HepG2 (cell line): ENCODE measurements at regions not wholly inside any gene's neighbourhood (a gene's known extent, or its start where the extent isn't known, plus 50 kb on each side); places are given as distances from the start of the nearest gene placed in this dataset.

Source experiments
- ATAC-seq: fragments of 200-7000 bp; cut with Tn5 transposase; 3 replicates; pipeline ENCODE4 v1.9.1; 2020; ENCODE audit warnings: mild to moderate bottlenecking, moderate library complexity
- BruUV-seq: library from RNA; stranded (reverse); fragments of 400-500 nt; replicated peaks from 2 replicates; lab custom pipeline; 2021; lab: Mats Ljungman, UMichigan
- CTCF ChIA-PET: fragments of 300-600 bp; formaldehyde crosslinking; extraction: SDS; loops from one replicate; lab custom pipeline; 2021; ENCODE audit warnings: low total read pairs, inconsistent platforms, low intra/inter-chr PET ratio; lab: Yijun Ruan, JAX
- POLR2A ChIA-PET: fragments of 350-600 bp; sonication (Branson Sonifier 250); formaldehyde crosslinking; loops from one replicate; lab custom pipeline; 2020; ENCODE audit warnings: antibody characterized with exemption, inconsistent platforms; lab: Yijun Ruan, JAX
- DNase-seq: peaks from one replicate; pipeline ENCODE4 v3.0.0-alpha.2; 2015; ENCODE audit warnings: low spot score
- FAIRE-seq: peaks from 3 replicates; lab custom pipeline; 2011; peaks lifted over from hg19 to GRCh38; lab: Jason Lieb, UNC
- H2AFZ ChIP-seq: one replicate; pipeline ENCODE4 v1.6.1; 2011; ENCODE audit warnings: low read length, inconsistent platforms
- H3K27ac ChIP-seq: fragments of 300-600 bp; 3 replicates; pipeline ENCODE4 v1.8.0; 2011; ENCODE audit warnings: mixed run types, mild to moderate bottlenecking, mixed read lengths, low read length, inconsistent platforms; ENCODE audit not compliant: insufficient read depth; ENCODE audit errors: extremely low read length
- H3K27me3 ChIP-seq, 2 experiments: fragments of 200-600 bp in 1 of 2; 2 replicates in 1 of 2; 3 replicates in 1 of 2; pipeline versions ENCODE4 v1.6.0 to v1.8.0; 2011; ENCODE audit warnings: low read length in 2 of 2, mild to moderate bottlenecking in 2 of 2, moderate library complexity in 2 of 2, inconsistent platforms in 1 of 2; ENCODE audit not compliant: insufficient read depth in 2 of 2, control insufficient read depth in 1 of 2
- H3K36me3 ChIP-seq, 2 experiments: fragments of 200-600 bp in 1 of 2; replicated peaks in 1 of 2; 2 replicates in 1 of 2; 3 replicates in 1 of 2; pipeline versions ENCODE4 v1.5.1 to v1.8.0; 2011; ENCODE audit warnings: low read length in 2 of 2, inconsistent platforms in 1 of 2; ENCODE audit not compliant: insufficient read depth in 2 of 2, control insufficient read depth in 1 of 2
- H3K4me1 ChIP-seq: 2 replicates; pipeline ENCODE4 v1.5.1; 2012; ENCODE audit warnings: low read length, inconsistent platforms; ENCODE audit not compliant: insufficient read depth
- H3K4me2 ChIP-seq: 2 replicates; pipeline ENCODE4 v1.6.0; 2011; ENCODE audit warnings: low read depth, low read length, inconsistent platforms
- H3K4me3 ChIP-seq, 3 experiments: fragments of 200-600 bp in 1 of 3; sonication (generic), shearing (Covaris generic) in 1 of 3; replicated peaks in 1 of 3; 2 replicates each; pipeline ENCODE4 v1.5.1; 2011 to 2016; ENCODE audit warnings: low read length in 3 of 3, inconsistent platforms in 2 of 3, low read depth in 2 of 3, mild to moderate bottlenecking in 2 of 3, control low read depth in 1 of 3, mixed read lengths in 1 of 3; ENCODE audit not compliant: insufficient read depth in 1 of 3
- H3K79me2 ChIP-seq: one replicate; pipeline ENCODE4 v1.6.1; 2011; ENCODE audit warnings: low read length, inconsistent platforms; ENCODE audit not compliant: insufficient read depth
- H3K9ac ChIP-seq: 2 replicates; pipeline ENCODE4 v1.6.0; 2011; ENCODE audit warnings: mild to moderate bottlenecking, low read depth, low read length, inconsistent platforms; ENCODE audit not compliant: insufficient read depth
- H3K9me3 ChIP-seq: 2 replicates; pipeline ENCODE4 v1.5.1; 2012; ENCODE audit warnings: mild to moderate bottlenecking, low read length
- H4K20me1 ChIP-seq: 2 replicates; pipeline ENCODE4 v1.6.0; 2011; ENCODE audit warnings: inconsistent platforms, mild to moderate bottlenecking, low read length, moderate library complexity; ENCODE audit not compliant: insufficient read depth
- ELF1 ChIP-seq: sonication (generic); formaldehyde crosslinking; IDR thresholded peaks from 2 replicates; pipeline ENCODE4 v1.4.0; 2020; ENCODE audit warnings: missing genetic modification reagents
- HDAC6 ChIP-seq: fragments of 200-600 bp; sonication (generic); IDR thresholded peaks from 2 replicates; pipeline ENCODE4 v1.7.0; 2017; ENCODE audit warnings: mild to moderate bottlenecking, antibody characterized with exemption, low read length, low read depth
- KDM3A ChIP-seq: IDR thresholded peaks from 2 replicates; pipeline ENCODE4 v1.6.1; 2018; ENCODE audit warnings: low read depth, missing compliant biosample characterization
- SP140L ChIP-seq: sonication (generic); formaldehyde crosslinking; IDR thresholded peaks from 2 replicates; pipeline ENCODE4 v1.4.0; 2020; ENCODE audit warnings: missing genetic modification reagents, borderline replicate concordance
- TAF15 ChIP-seq: fragments of 200-400 bp; formaldehyde crosslinking; IDR thresholded peaks from one replicate; pipeline ENCODE4 v1.6.1; 2018; ENCODE audit warnings: mild to moderate bottlenecking, low read depth, low read length; ENCODE audit not compliant: poor library complexity, severe bottlenecking
- TP53 ChIP-seq: sonication (generic); formaldehyde crosslinking; conservative IDR thresholded peaks from 2 replicates; pipeline ENCODE4 v1.4.0; 2020; ENCODE audit warnings: missing genetic modification reagents
- U2AF2 ChIP-seq: fragments of 200-400 bp; formaldehyde crosslinking; IDR thresholded peaks from 2 replicates; pipeline ENCODE4 v1.6.1; 2017; ENCODE audit warnings: low read depth, mild to moderate bottlenecking, low read length
- ZNF713 ChIP-seq: sonication (generic); formaldehyde crosslinking; IDR thresholded peaks from 2 replicates; pipeline ENCODE4 v1.4.0; 2020; ENCODE audit warnings: mild to moderate bottlenecking, missing genetic modification reagents
- ZSCAN30 ChIP-seq: sonication (generic); formaldehyde crosslinking; IDR thresholded peaks from 2 replicates; pipeline ENCODE4 v1.5.0; 2020; ENCODE audit warnings: mild to moderate bottlenecking, missing genetic modification reagents
- WGBS: methylation state at CpG from one replicate; pipeline ENCODE4 v1.1.6; 2017; ENCODE audit warnings: low lambda C conversion rate; 5-methylcytosine and 5-hydroxymethylcytosine counted together
- in situ Hi-C: cut with HindIII; loops from 2 replicates; pipeline ENCODE4 v1.10.0; 2017; ENCODE audit warnings: low pct_unique_long_range_greater_than_20kb; ENCODE audit not compliant: extremely low pct_ligation_motif_present
- intact Hi-C: fragments of 100-400 bp; cut with micrococcal nuclease; formaldehyde crosslinking; loops from one replicate; pipeline ENCODE4 v1.10.0; 2022; ENCODE audit not compliant: unreplicated experiment
- TF ChIP-seq, protein P1 (sequence below): sonication (generic); formaldehyde crosslinking; IDR thresholded peaks from 2 replicates; pipeline ENCODE4 v1.4.0; 2020; ENCODE audit warnings: missing genetic modification reagents
- TF ChIP-seq, protein P2 (sequence below): sonication (generic); formaldehyde crosslinking; IDR thresholded peaks from one replicate; pipeline ENCODE4 v1.5.1; 2020; ENCODE audit warnings: mild to moderate bottlenecking, missing genetic modification reagents; ENCODE audit errors: not compliant biosample characterization
- TF ChIP-seq, protein P3 (sequence below): IDR thresholded peaks from 2 replicates; pipeline ENCODE4 v1.6.1; 2012; ENCODE audit warnings: inconsistent platforms

DNA sequence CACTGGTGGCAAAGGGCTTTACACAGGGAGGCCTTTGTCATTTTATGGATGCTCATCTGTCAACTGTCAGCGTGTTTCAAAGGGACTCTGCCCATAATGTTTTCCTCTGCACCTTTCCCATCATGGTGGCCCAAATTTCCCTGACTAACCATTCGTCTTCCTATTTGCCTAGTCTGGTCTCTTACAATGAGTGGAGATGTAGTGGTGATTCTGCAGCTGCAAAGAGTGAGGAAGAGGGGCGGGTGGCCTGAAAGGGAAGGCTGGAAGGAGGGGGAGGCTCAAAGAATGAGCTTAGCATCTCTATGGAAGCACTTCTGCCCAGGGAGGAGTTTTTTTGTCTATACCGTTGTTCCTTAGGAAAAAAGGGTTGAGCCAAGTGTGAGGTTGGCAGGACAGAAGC is 447.5 kb downstream of the NKX6-1 start:
- no peak for FAIRE-seq
- POLR2A ChIA-PET, result no interaction called here
- TF ChIP-seq TP53 (CRISPR knock-in tag) (no peak), HDAC6 (no peak), TAF15 (no peak), U2AF2 (no peak), ZSCAN30 (no peak), SP140L (CRISPR knock-in tag) (no peak), KDM3A (CRISPR knock-in tag) (no peak), ZNF713 (CRISPR knock-in tag) (no peak), ELF1 (CRISPR knock-in tag) (no peak)
- TF ChIP-seq, protein P1, sequence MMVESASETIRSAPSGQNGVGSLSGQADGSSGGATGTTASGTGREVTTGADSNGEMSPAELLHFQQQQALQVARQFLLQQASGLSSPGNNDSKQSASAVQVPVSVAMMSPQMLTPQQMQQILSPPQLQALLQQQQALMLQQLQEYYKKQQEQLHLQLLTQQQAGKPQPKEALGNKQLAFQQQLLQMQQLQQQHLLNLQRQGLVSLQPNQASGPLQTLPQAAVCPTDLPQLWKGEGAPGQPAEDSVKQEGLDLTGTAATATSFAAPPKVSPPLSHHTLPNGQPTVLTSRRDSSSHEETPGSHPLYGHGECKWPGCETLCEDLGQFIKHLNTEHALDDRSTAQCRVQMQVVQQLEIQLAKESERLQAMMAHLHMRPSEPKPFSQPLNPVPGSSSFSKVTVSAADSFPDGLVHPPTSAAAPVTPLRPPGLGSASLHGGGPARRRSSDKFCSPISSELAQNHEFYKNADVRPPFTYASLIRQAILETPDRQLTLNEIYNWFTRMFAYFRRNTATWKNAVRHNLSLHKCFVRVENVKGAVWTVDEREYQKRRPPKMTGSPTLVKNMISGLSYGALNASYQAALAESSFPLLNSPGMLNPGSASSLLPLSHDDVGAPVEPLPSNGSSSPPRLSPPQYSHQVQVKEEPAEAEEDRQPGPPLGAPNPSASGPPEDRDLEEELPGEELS (CRISPR knock-in tag), result no peak
- TF ChIP-seq, protein P2, sequence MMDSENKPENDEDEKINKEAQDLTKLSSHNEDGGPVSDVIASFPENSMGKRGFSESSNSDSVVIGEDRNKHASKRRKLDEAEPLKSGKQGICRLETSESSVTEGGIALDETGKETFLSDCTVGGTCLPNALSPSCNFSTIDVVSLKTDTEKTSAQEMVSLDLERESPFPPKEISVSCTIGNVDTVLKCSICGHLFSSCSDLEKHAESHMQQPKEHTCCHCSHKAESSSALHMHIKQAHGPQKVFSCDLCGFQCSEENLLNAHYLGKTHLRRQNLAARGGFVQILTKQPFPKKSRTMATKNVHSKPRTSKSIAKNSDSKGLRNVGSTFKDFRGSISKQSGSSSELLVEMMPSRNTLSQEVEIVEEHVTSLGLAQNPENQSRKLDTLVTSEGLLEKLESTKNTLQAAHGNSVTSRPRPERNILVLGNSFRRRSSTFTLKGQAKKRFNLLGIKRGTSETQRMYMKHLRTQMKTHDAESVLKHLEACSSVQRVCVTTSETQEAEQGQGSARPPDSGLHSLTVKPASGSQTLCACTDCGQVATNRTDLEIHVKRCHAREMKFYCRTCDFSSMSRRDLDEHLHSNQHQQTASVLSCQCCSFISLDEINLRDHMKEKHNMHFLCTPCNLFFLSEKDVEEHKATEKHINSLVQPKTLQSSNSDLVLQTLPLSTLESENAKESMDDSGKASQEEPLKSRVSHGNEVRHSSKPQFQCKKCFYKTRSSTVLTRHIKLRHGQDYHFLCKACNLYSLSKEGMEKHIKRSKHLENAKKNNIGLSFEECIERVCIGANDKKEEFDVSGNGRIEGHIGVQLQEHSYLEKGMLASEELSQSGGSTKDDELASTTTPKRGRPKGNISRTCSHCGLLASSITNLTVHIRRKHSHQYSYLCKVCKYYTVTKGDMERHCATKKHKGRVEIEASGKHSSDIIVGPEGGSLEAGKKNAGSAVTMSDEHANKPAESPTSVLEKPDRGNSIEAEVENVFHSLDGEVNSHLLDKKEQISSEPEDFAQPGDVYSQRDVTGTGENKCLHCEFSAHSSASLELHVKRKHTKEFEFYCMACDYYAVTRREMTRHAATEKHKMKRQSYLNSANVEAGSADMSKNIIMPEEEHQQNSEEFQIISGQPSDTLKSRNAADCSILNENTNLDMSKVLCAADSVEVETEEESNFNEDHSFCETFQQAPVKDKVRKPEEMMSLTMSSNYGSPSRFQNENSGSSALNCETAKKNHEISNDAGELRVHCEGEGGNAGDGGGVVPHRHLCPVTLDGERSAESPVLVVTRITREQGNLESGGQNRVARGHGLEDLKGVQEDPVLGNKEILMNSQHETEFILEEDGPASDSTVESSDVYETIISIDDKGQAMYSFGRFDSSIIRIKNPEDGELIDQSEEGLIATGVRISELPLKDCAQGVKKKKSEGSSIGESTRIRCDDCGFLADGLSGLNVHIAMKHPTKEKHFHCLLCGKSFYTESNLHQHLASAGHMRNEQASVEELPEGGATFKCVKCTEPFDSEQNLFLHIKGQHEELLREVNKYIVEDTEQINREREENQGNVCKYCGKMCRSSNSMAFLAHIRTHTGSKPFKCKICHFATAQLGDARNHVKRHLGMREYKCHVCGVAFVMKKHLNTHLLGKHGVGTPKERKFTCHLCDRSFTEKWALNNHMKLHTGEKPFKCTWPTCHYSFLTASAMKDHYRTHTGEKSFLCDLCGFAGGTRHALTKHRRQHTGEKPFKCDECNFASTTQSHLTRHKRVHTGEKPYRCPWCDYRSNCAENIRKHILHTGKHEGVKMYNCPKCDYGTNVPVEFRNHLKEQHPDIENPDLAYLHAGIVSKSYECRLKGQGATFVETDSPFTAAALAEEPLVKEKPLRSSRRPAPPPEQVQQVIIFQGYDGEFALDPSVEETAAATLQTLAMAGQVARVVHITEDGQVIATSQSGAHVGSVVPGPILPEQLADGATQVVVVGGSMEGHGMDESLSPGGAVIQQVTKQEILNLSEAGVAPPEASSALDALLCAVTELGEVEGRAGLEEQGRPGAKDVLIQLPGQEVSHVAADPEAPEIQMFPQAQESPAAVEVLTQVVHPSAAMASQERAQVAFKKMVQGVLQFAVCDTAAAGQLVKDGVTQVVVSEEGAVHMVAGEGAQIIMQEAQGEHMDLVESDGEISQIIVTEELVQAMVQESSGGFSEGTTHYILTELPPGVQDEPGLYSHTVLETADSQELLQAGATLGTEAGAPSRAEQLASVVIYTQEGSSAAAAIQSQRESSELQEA (CRISPR knock-in tag), result no peak
- TF ChIP-seq, protein P3, sequence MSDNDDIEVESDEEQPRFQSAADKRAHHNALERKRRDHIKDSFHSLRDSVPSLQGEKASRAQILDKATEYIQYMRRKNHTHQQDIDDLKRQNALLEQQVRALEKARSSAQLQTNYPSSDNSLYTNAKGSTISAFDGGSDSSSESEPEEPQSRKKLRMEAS, result no peak

More for the DNA sequence above, 447.5 kb downstream of the NKX6-1 start:
- H4K20me1 ChIP-seq, result no peaks in the 10 kb centered on the region
- ATAC-seq (no peak), DNase-seq (no peak)
- CTCF ChIA-PET, result no interaction called here
- H3K4me1 ChIP-seq, result no peaks in the 10 kb centered on the region
- no peak overlapping the region for H3K4me3 ChIP-seq
- no peak overlapping the region for H3K27ac ChIP-seq
- intact Hi-C loops, result no loop called here
- H3K36me3 ChIP-seq, result no peaks in the 10 kb centered on the region
- H2AFZ ChIP-seq, result no peak overlapping the region
- no TSS peak for BruUV-seq
- WGBS, result 1% methylated on average over 4 of the region's 4 CpGs
- no peaks in the 10 kb centered on the region for H3K79me2 ChIP-seq
- in situ Hi-C loops, result no loop called here
- no peaks in the 10 kb centered on the region; a peak in 1 of 5 replicates for H3K27me3 ChIP-seq
- H3K4me2 ChIP-seq, result no peak overlapping the region
- no peak overlapping the region for H3K9ac ChIP-seq
- H3K9me3 ChIP-seq, result no peaks in the 10 kb centered on the region
